ENCODE measurements at regions not wholly inside any gene's neighbourhood (a gene's known extent, or its start where the extent isn't known, plus 50 kb on each side); places are given as distances from the start of the nearest gene placed in this dataset.
"Not testable (repeated sequence)": the region's sequence is repeated elsewhere in the genome, so short reads cannot be mapped to it uniquely, and the experiment has no call there.

GRCh38 chr2:210986806-210987205 is 430.4 kb downstream of the CPS1 start:
- not testable (repeated sequence) for TF ChIP-seq CTCF (conservative IDR thresholded peaks at IDR 0.05); ZFX (IDR thresholded peaks at IDR 0.05)
